MCF 10A (cell line): ENCODE measurements at regions not wholly inside any gene's neighbourhood (a gene's known extent, or its start where the extent isn't known, plus 50 kb on each side); places are given as distances from the start of the nearest gene placed in this dataset.

ENCODE experiments used
- BruUV-seq: library from RNA; stranded (reverse); fragments of 400-500 nt; replicated peaks from 2 replicates; lab custom pipeline; 2021; lab: Mats Ljungman, UMichigan
- CTCF ChIA-PET: fragments of 300-600 bp; sonication (Branson Sonifier 250); formaldehyde crosslinking; extraction: SDS; loops from one replicate; lab custom pipeline; 2021; ENCODE audit warnings: antibody characterized with exemption, inconsistent platforms; lab: Yijun Ruan, JAX
- POLR2A ChIA-PET: fragments of 300-600, 350-650 bp; sonication (Branson Sonifier 250); formaldehyde crosslinking; extraction: SDS; loops from one replicate; lab custom pipeline; 2020; ENCODE audit warnings: antibody characterized with exemption, inconsistent platforms; lab: Yijun Ruan, JAX
- DNase-seq: peaks from one replicate; pipeline ENCODE4 v3.0.0-alpha.2; 2018; ENCODE audit not compliant: unreplicated experiment
- H3K27ac Mint-ChIP-seq: one replicate; pipeline ENCODE4 v1.8.0; 2022; ENCODE audit warnings: mild to moderate bottlenecking, low read depth, mixed read lengths; ENCODE audit not compliant: unreplicated experiment
- H3K27me3 Mint-ChIP-seq: one replicate; pipeline ENCODE4 v1.8.0; 2022; ENCODE audit warnings: mixed read lengths; ENCODE audit not compliant: insufficient read depth, unreplicated experiment
- H3K36me3 Mint-ChIP-seq: one replicate; pipeline ENCODE4 v1.8.0; 2022; ENCODE audit warnings: mild to moderate bottlenecking, moderate library complexity, mixed read lengths; ENCODE audit not compliant: insufficient read depth, unreplicated experiment
- H3K4me1 Mint-ChIP-seq: one replicate; pipeline ENCODE4 v1.8.0; 2022; ENCODE audit warnings: mixed read lengths; ENCODE audit not compliant: insufficient read depth, unreplicated experiment
- H3K4me3 Mint-ChIP-seq: one replicate; pipeline ENCODE4 v1.8.0; 2022; ENCODE audit warnings: mild to moderate bottlenecking, moderate library complexity, mixed read lengths; ENCODE audit not compliant: unreplicated experiment
- H3K9me3 Mint-ChIP-seq: one replicate; pipeline ENCODE4 v1.8.0; 2022; ENCODE audit warnings: mixed read lengths; ENCODE audit not compliant: unreplicated experiment
- intact Hi-C: fragments of 100-400 bp; cut with micrococcal nuclease; formaldehyde crosslinking; loops from 2 replicates; pipeline ENCODE4 v1.14.1; 2022
- TF ChIP-seq, protein P1 (sequence below): fragments of 200-600 bp; IDR thresholded peaks from one replicate; pipeline ENCODE4 v1.8.0; 2022; ENCODE audit warnings: antibody characterized with exemption, mild to moderate bottlenecking; ENCODE audit not compliant: unreplicated experiment

DNA sequence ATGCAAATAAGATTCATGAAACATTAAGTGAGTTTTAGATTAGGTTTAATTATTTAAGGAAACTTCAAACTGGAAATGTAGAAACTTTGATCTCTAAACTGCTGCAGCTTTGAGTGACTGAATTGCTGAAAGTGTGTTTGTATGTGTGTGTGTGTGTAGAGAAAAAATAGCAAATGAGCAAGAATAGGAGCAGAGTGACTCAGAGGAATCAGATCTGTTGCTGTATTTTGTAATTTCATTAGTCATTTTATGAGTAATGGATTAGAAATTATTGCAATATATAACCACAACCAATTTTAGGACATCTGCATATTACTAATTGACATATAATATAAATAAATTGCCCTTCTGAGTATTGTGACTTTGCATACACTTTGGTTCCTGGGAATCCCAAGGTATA, 52.8 kb upstream of the SLC9A9 start:
- H3K27ac Mint-ChIP-seq, result no peak overlapping the region
- peak; percentile 76 for DNase-seq

DNA sequence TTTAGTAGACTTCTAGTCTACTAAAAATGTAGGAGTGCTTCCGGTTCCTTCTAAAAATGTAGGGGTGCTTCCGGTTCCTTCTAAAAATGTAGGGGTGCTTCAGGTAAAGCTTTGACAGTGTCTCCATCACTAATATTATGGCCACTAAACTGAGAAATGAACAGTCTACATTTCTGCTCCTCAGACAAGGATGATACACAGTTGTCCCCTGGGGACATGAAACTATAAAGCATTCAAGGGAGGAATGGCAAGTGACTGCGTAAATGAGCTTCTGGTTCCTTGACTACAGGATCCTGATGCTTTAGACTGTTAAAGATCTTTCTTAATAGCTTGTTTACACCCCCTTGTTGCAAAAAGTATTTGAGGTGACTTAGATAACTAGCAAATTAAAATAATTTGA, 53.9 kb upstream of the SLC9A9 start:
- H3K27me3 Mint-ChIP-seq, result no peaks in the 10 kb centered on the region
- intact Hi-C loops, result no loop called here
- TF ChIP-seq, protein P1, sequence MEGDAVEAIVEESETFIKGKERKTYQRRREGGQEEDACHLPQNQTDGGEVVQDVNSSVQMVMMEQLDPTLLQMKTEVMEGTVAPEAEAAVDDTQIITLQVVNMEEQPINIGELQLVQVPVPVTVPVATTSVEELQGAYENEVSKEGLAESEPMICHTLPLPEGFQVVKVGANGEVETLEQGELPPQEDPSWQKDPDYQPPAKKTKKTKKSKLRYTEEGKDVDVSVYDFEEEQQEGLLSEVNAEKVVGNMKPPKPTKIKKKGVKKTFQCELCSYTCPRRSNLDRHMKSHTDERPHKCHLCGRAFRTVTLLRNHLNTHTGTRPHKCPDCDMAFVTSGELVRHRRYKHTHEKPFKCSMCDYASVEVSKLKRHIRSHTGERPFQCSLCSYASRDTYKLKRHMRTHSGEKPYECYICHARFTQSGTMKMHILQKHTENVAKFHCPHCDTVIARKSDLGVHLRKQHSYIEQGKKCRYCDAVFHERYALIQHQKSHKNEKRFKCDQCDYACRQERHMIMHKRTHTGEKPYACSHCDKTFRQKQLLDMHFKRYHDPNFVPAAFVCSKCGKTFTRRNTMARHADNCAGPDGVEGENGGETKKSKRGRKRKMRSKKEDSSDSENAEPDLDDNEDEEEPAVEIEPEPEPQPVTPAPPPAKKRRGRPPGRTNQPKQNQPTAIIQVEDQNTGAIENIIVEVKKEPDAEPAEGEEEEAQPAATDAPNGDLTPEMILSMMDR, result no peak
- ChIA-PET POLR2A (interaction anchor here (1.1 to 2.8 kb wide), 2 partner anchors 70 to 71 kb away, joined by 3 to 17 read pairs; partner anchors contain the start of gene DIPK2A), CTCF (interaction anchor here (0.6 to 1.4 kb wide), 4 partner anchors 9 to 52 kb away, joined by 3 to 4 read pairs (median 4); no protein-coding TSS in a partner anchor)
- no peaks in the 10 kb centered on the region for H3K36me3 Mint-ChIP-seq
- no peak overlapping the region for H3K4me3 Mint-ChIP-seq
- BruUV-seq, result no TSS peak
- no peak overlapping the region for H3K27ac Mint-ChIP-seq
- no peak for DNase-seq
- no peaks in the 10 kb centered on the region for H3K9me3 Mint-ChIP-seq
- peaks cover 17% of the 10 kb centered on the region for H3K4me1 Mint-ChIP-seq

More for the DNA sequence above, 52.8 kb upstream of the SLC9A9 start:
- ChIA-PET CTCF (interaction anchor here (0.5 to 1.6 kb wide), 5 partner anchors 16 to 1863 kb away, joined by 3 to 8 read pairs (median 4); no protein-coding TSS in a partner anchor), POLR2A (interaction anchor here (1.0 to 2.8 kb wide), 3 partner anchors 51 to 71 kb away, joined by 4 to 17 read pairs (median 6); partner anchors contain the start of gene DIPK2A)
- TF ChIP-seq, protein P1, result no peak
- peaks cover 17% of the 10 kb centered on the region for H3K4me1 Mint-ChIP-seq
- BruUV-seq, result no TSS peak
- H3K4me3 Mint-ChIP-seq, result no peak overlapping the region
- H3K36me3 Mint-ChIP-seq, result no peaks in the 10 kb centered on the region
- H3K9me3 Mint-ChIP-seq, result no peaks in the 10 kb centered on the region
- intact Hi-C loops, result loop anchor here (2.0 kb wide), 1 partner anchor 70 kb away; the partner anchor contains the start of gene DIPK2A
- no peaks in the 10 kb centered on the region for H3K27me3 Mint-ChIP-seq

- H3K4me3 Mint-ChIP-seq, result no peak overlapping the region
- DNase-seq, result peak; percentile 52
- no peak overlapping the region for H3K27ac Mint-ChIP-seq
- no peaks in the 10 kb centered on the region for H3K9me3 Mint-ChIP-seq
- ChIA-PET POLR2A (interaction anchor here (0.8 to 1.2 kb wide), 2 partner anchors 28 to 61 kb away, joined by 3 read pairs; partner anchors contain the start of gene DIPK2A), CTCF (interaction anchor here (0.6 to 1.3 kb wide), 2 partner anchors 15 to 1610 kb away, joined by 3 to 9 read pairs; no protein-coding TSS in a partner anchor)
- TF ChIP-seq, protein P1, result no peak
- no peaks in the 10 kb centered on the region for H3K27me3 Mint-ChIP-seq
- intact Hi-C loops, result no loop called here
- H3K4me1 Mint-ChIP-seq, result no peaks in the 10 kb centered on the region
- BruUV-seq, result no TSS peak
- no peaks in the 10 kb centered on the region for H3K36me3 Mint-ChIP-seq
These were observed 60.9 kb upstream of the DIPK2A start for GRCh38 chr3:143910756-143911155.

- no TSS peak for BruUV-seq
- DNase-seq, result no peak
- Mint-ChIP-seq H3K9me3 (no peaks in the 10 kb centered on the region), H3K4me1 (no peaks in the 10 kb centered on the region), H3K27ac (no peak overlapping the region), H3K4me3 (no peak overlapping the region), H3K27me3 (no peaks in the 10 kb centered on the region), H3K36me3 (no peaks in the 10 kb centered on the region)
- CTCF ChIA-PET, result no interaction called here
- TF ChIP-seq, protein P1, result no peak
- POLR2A ChIA-PET, result no interaction called here
- intact Hi-C loops, result no loop called here
These were observed 57.4 kb upstream of the DIPK2A start for GRCh38 chr3:143914257-143914656.
